Heart right ventricle (tissue), 16 donors: ENCODE measurements at regions not wholly inside any gene's neighbourhood (a gene's known extent, or its start where the extent isn't known, plus 50 kb on each side); places are given as distances from the start of the nearest gene placed in this dataset.
"Not testable (repeated sequence)": the region's sequence is repeated elsewhere in the genome, so short reads cannot be mapped to it uniquely, and the experiment has no call there.

Experiments used
- ATAC-seq, 8 donors: fragments of 200-7000 bp; cut with Tn5 transposase; one replicate each; pipeline ENCODE4 v1.9.1; 2020; ENCODE audit warnings: mild to moderate bottlenecking in 8 of 8, moderate library complexity in 8 of 8, moderate number of reproducible peaks in 1 of 8
- DNase-seq, 2 donors: peaks; one replicate each; pipeline ENCODE4 v3.0.0-alpha.2; 2020
- H3K27ac ChIP-seq, 10 donors: fragments of 200-600 bp; sonication (generic) in 2 of 10; one replicate each; pipeline versions ENCODE4 v1.5.0 to v1.8.0; 2020 to 2022; ENCODE audit warnings: mild to moderate bottlenecking in 3 of 10
- H3K27me3 ChIP-seq, 7 donors: fragments of 200-600 bp; one replicate each; pipeline ENCODE4 v1.8.0; 2021 to 2022; ENCODE audit warnings: mild to moderate bottlenecking in 2 of 7
- H3K36me3 ChIP-seq, 9 donors: fragments of 200-600 bp; sonication (generic) in 1 of 9; one replicate each; pipeline versions ENCODE4 v1.5.0 to v1.8.0; 2020 to 2022; ENCODE audit warnings: mild to moderate bottlenecking in 2 of 9
- H3K4me1 ChIP-seq, 9 donors: fragments of 200-600 bp; sonication (generic) in 1 of 9; one replicate each; pipeline versions ENCODE4 v1.5.0 to v1.8.0; 2020 to 2022; ENCODE audit warnings: mild to moderate bottlenecking in 4 of 9
- H3K4me3 ChIP-seq, 10 donors: fragments of 200-600 bp; sonication (generic) in 2 of 10; one replicate each; pipeline versions ENCODE4 v1.5.0 to v1.8.0; 2020 to 2022; ENCODE audit warnings: mild to moderate bottlenecking in 7 of 10, moderate library complexity in 2 of 10
- H3K9me3 ChIP-seq, 11 donors: fragments of 200-600 bp in 10 of 11; sonication (generic) in 2 of 11; one replicate each; pipeline versions ENCODE4 v1.5.0 to v1.8.0; 2013 to 2022; ENCODE audit warnings: mild to moderate bottlenecking in 2 of 11, control low read depth in 1 of 11, moderate library complexity in 1 of 11
- CTCF ChIP-seq, 9 donors: fragments of 200-600 bp; sonication (generic) in 2 of 9; IDR thresholded peaks; one replicate each; pipeline versions ENCODE4 v1.5.0 to v1.8.0; 2021 to 2022; ENCODE audit warnings: antibody characterized with exemption in 9 of 9, mild to moderate bottlenecking in 5 of 9, moderate library complexity in 1 of 9
- WGBS, 2 donors: extraction: QIAGEN DNeasy Blood & Tissue Kit; methylation state at CpG; one replicate each; pipeline ENCODE4 v1.1.7; 2013; ENCODE audit warnings: inconsistent platforms in 1 of 2; 5-methylcytosine and 5-hydroxymethylcytosine counted together
- intact Hi-C, 10 donors: fragments of 100-400 bp; cut with DNase I; formaldehyde crosslinking; loops; one replicate each; pipeline versions ENCODE4 v1.11.1 to v1.14.2; 2022
- donor health status: Arrhythmogenic right ventricular cardiomyopathy.
- donor health status: ischemic (EF 13 %, LVEDD 7.1; RV severe dilation, severe dysfunction).
- donor health status: healthy with polysubstance abuse.
- donor health status: DM: no; HTN: yes; CAD: no.
- donor health status: DM: no; HTN: no; CAD: no.
- donor health status: ischemic (EF 25% LVEDD 6.9; RV normal size, moderate dysfunction).
- donor health status: ischemic (EF 25% LVEDD 5.7; RV mildly dilated, moderate dysfunction).
- donor health status: healthy.
- donor health status: DM: yes; HTN: yes; CAD: no.
- donor health status: Ischemic cardiomyopathy.
- donor health status: ischemic (EF 35%, LVEDD 5.7; RV mildly dilated, moderate dysfunction).
- donor health status: nonischemic (EF 11% LVEDD 7.7; RV severe dilation, severe dysfunction).
- donor health status: DM: yes; HTN: yes; CAD: no.
- donor health status: PGD.
- donor health status: ischemic (EF 29% LVEDD 5.4; RV normal size, mild dysfunction).
- donor health status: nonischemic (EF 23%, LVEDD 6.1; RV moderate dilation, normal function).

DNA sequence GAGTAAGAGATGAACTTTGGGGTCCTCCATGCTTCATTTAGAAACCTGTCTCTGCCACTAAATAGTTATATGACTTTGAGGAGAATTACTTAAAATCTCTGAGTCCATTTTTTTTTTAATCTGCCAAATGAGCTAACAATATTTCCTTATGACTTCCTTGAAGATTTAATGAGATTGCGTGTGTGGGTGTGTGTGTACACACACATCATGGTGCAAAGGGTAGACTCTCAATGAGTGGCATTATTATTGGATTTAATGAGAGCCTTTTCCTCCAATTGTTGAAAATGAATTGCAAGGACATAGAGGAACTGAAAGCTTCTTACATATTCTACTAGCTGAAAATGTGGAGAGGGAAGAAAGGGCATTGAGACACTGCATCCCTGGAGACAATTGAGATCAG, 573.5 kb upstream of the LUZP2 start:
- DNase-seq: no peak
- intact Hi-C loops: no loop called here
- no peak overlapping the region for H3K4me3 ChIP-seq
- H3K9me3 ChIP-seq: no peaks in the 10 kb centered on the region
- no peak overlapping the region for H3K27ac ChIP-seq
- no peaks in the 10 kb centered on the region for H3K4me1 ChIP-seq
- 64% methylated on average over 1 of the region's 1 CpG for WGBS, 2 donors
- no peak for TF ChIP-seq CTCF (IDR thresholded peaks at IDR 0.05)
- ATAC-seq: no peak
- H3K36me3 ChIP-seq: no peaks in the 10 kb centered on the region
- H3K27me3 ChIP-seq: no peaks in the 10 kb centered on the region

GRCh38 chr11:23924226-23924625, 572.6 kb upstream of the LUZP2 start:
- Histone ChIP-seq H3K4me3 (no peak overlapping the region), H3K9me3 (no peaks in the 10 kb centered on the region), H3K4me1 (no peaks in the 10 kb centered on the region), H3K27me3 (no peaks in the 10 kb centered on the region), H3K27ac (no peak overlapping the region), H3K36me3 (no peaks in the 10 kb centered on the region)
- no peak for ATAC-seq
- no peak for DNase-seq
- intact Hi-C loops: no loop called here
- WGBS, 2 donors: 76 to 82% methylated on average over 1 of the region's 1 CpG
- no peak for TF ChIP-seq CTCF (IDR thresholded peaks at IDR 0.05)

GRCh38 chr11:23931443-23931842, 565.4 kb upstream of the LUZP2 start:
- Histone ChIP-seq H3K9me3 (peaks cover 0 to 6% (median 0%) of the 10 kb centered on the region in 11 donors), H3K27ac (no peak overlapping the region), H3K4me3 (no peak overlapping the region), H3K4me1 (no peaks in the 10 kb centered on the region), H3K36me3 (no peaks in the 10 kb centered on the region), H3K27me3 (no peaks in the 10 kb centered on the region)
- WGBS, 2 donors: 73 to 84% methylated on average over 2 of the region's 2 CpGs
- intact Hi-C loops: no loop called here
- DNase-seq (no peak), ATAC-seq (no peak)
- TF ChIP-seq CTCF (IDR thresholded peaks at IDR 0.05): no peak

DNA sequence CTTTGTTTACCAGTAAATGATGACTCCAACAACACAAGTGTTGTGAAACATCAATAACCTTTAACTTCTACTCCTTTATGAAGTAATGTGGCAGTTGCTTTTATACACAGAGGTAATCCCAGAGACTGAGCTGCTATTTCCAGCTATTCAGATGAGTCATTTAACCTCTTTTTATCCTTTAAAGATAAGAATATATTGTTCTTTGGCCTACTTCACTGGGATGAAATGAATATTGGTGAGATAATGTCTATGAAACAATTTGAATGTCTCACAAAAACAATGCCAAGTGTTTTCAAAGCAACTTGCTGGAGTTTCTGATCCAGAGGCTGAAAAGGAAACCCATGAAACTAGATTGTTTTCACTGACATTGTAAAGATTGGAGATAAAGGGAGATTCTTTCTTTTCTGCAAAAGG, 564.4 kb upstream of the LUZP2 start:
- peaks cover 0 to 6% (median 0%) of the 10 kb centered on the region in 11 donors for H3K9me3 ChIP-seq
- H3K36me3 ChIP-seq: no peaks in the 10 kb centered on the region
- H3K4me1 ChIP-seq: no peaks in the 10 kb centered on the region
- DNase-seq (no peak), ATAC-seq (no peak)
- intact Hi-C loops: no loop called here
- no peaks in the 10 kb centered on the region for H3K27me3 ChIP-seq
- H3K4me3 ChIP-seq: no peak overlapping the region
- H3K27ac ChIP-seq: no peak overlapping the region
- TF ChIP-seq CTCF (IDR thresholded peaks at IDR 0.05): no peak

GRCh38 chr11:23933721-23934120, 563.1 kb upstream of the LUZP2 start:
- H3K27ac ChIP-seq: no peak overlapping the region
- no peak for ATAC-seq
- 76 to 86% methylated on average over 9 of the region's 9 CpGs for WGBS, 2 donors

GRCh38 chr11:23934671-23935270, 562.1 kb upstream of the LUZP2 start:
- ATAC-seq, H3K27ac ChIP-seq, H3K9me3 ChIP-seq, intact Hi-C loops, H3K4me3 ChIP-seq, H3K4me1 ChIP-seq, H3K36me3 ChIP-seq, H3K27me3 ChIP-seq, DNase-seq: not testable (repeated sequence)
- 91 to 93% methylated on average over 24 to 27 of the region's 27 CpGs for WGBS, 2 donors

More at GRCh38 chr11:23933721-23934120, 563.1 kb upstream of the LUZP2 start:
- DNase-seq: no peak
- Histone ChIP-seq H3K4me3 (no peak overlapping the region), H3K9me3 (peaks cover 0 to 7% (median 0%) of the 10 kb centered on the region in 11 donors), H3K27me3 (no peaks in the 10 kb centered on the region), H3K4me1 (no peaks in the 10 kb centered on the region), H3K36me3 (no peaks in the 10 kb centered on the region)
- no peak for TF ChIP-seq CTCF (IDR thresholded peaks at IDR 0.05)
- intact Hi-C loops: no loop called here
